Right lobe of liver (tissue), 4 donors: ENCODE measurements at regions not wholly inside any gene's neighbourhood (a gene's known extent, or its start where the extent isn't known, plus 50 kb on each side); places are given as distances from the start of the nearest gene placed in this dataset.

Source experiments
- POLR2A ChIP-seq: fragments of 450-650 bp; IDR thresholded peaks from one replicate; pipeline ENCODE4 v1.6.1; 2017; ENCODE audit warnings: antibody characterized with exemption, mild to moderate bottlenecking
- TF ChIP-seq, protein P1 (sequence below), 4 donors: fragments of 200-600 bp in 3 of 4; fragments of 450-650 bp in 1 of 4; IDR thresholded peaks; one replicate each; pipeline versions ENCODE4 v1.5.1 to v1.8.0; 2016 to 2022; ENCODE audit warnings: antibody characterized with exemption in 4 of 4, mild to moderate bottlenecking in 2 of 4
- donor health status: DM: no; HTN: no; CAD: no.
- donor health status: DM: no; HTN: no; CAD: no.
- donor health status: DM: no; HTN: yes; CAD: no.

DNA sequence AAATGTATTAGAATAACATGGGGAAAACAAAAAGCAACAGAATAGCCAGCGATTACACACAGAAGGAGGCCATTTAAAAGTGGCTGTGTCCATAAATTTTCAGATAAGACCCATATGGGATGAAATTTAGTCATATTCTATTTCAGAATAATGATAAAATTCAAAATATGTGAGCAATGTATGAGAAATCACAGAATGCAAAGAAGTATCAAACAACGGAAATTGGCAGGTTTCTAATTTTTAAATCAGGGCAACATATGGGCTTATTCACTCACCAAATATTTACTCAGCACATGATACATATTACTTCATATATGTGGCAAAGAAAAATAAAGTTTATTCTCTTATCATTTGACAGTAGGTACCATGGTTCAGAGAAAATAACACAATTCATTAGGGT lies 208.5 kb downstream of the GRB14 start:
- TF ChIP-seq, protein P1, sequence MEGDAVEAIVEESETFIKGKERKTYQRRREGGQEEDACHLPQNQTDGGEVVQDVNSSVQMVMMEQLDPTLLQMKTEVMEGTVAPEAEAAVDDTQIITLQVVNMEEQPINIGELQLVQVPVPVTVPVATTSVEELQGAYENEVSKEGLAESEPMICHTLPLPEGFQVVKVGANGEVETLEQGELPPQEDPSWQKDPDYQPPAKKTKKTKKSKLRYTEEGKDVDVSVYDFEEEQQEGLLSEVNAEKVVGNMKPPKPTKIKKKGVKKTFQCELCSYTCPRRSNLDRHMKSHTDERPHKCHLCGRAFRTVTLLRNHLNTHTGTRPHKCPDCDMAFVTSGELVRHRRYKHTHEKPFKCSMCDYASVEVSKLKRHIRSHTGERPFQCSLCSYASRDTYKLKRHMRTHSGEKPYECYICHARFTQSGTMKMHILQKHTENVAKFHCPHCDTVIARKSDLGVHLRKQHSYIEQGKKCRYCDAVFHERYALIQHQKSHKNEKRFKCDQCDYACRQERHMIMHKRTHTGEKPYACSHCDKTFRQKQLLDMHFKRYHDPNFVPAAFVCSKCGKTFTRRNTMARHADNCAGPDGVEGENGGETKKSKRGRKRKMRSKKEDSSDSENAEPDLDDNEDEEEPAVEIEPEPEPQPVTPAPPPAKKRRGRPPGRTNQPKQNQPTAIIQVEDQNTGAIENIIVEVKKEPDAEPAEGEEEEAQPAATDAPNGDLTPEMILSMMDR (IDR thresholded peaks at IDR 0.05): no peak
- TF ChIP-seq POLR2A: no peak
